ENCODE measurements at regions not wholly inside any gene's neighbourhood (a gene's known extent, or its start where the extent isn't known, plus 50 kb on each side); places are given as distances from the start of the nearest gene placed in this dataset.
"Not testable (repeated sequence)": the region's sequence is repeated elsewhere in the genome, so short reads cannot be mapped to it uniquely, and the experiment has no call there.

GRCh38 chr3:15983232-15983631 is 185.5 kb upstream of the ANKRD28 start:
- H3K27ac ChIP-seq, result no peak overlapping the region
- ATAC-seq (ENCODE audit: insufficient number of reproducible peaks, low FRiP score, low read depth) (no peak), DNase-seq (ENCODE audit: low spot score) (no peak)
- H3K9me3 ChIP-seq, result no peaks in the 10 kb centered on the region
- H3K4me3 ChIP-seq, result peak overlapping the region; percentile 0
- H3K36me3 ChIP-seq, result no peaks in the 10 kb centered on the region
- H3K4me1 ChIP-seq (ENCODE audit: control insufficient read depth in 1 of 2, low read depth in 2 of 2), result peaks cover 0 to 4% of the 10 kb centered on the region in 2 donors
- no peaks in the 10 kb centered on the region for H3K27me3 ChIP-seq (replicated peaks; ENCODE audit: insufficient read depth)
- no peak for TF ChIP-seq CTCF (IDR thresholded peaks at IDR 0.05)

- DNase-seq (ENCODE audit: low spot score) (no peak), ATAC-seq (ENCODE audit: insufficient number of reproducible peaks, low FRiP score, low read depth) (no peak)
- no peaks in the 10 kb centered on the region for H3K27me3 ChIP-seq (replicated peaks; ENCODE audit: insufficient read depth)
- H3K27ac ChIP-seq, result no peak overlapping the region
- no peaks in the 10 kb centered on the region for H3K36me3 ChIP-seq
- H3K4me1 ChIP-seq (ENCODE audit: control insufficient read depth in 1 of 2, low read depth in 2 of 2), result peaks cover 0 to 4% of the 10 kb centered on the region in 2 donors
- H3K9me3 ChIP-seq, result no peaks in the 10 kb centered on the region
- no peak overlapping the region for H3K4me3 ChIP-seq
- TF ChIP-seq CTCF (IDR thresholded peaks at IDR 0.05), result no peak
Measured at GRCh38 chr3:15983693-15984092, 185.9 kb upstream of the ANKRD28 start.

- TF ChIP-seq CTCF (IDR thresholded peaks at IDR 0.05), result no peak
- H3K4me1 ChIP-seq (ENCODE audit: control insufficient read depth in 1 of 2, low read depth in 2 of 2), result no peaks in the 10 kb centered on the region
- H3K4me3 ChIP-seq, result no peak overlapping the region
- H3K27me3 ChIP-seq (replicated peaks; ENCODE audit: insufficient read depth), result no peaks in the 10 kb centered on the region
- H3K27ac ChIP-seq, result no peak overlapping the region
- DNase-seq (ENCODE audit: low spot score) (no peak), ATAC-seq (ENCODE audit: insufficient number of reproducible peaks, low FRiP score, low read depth) (no peak)
- no peaks in the 10 kb centered on the region for H3K36me3 ChIP-seq
- no peaks in the 10 kb centered on the region for H3K9me3 ChIP-seq
Measured at GRCh38 chr3:15989419-15989818, 185.1 kb upstream of the GALNT15 start.

GRCh38 chr3:15993660-15994059 is 180.8 kb upstream of the GALNT15 start:
- not testable (repeated sequence) for H3K4me1 ChIP-seq (ENCODE audit: control insufficient read depth in 1 of 2, low read depth in 2 of 2); H3K9me3 ChIP-seq; DNase-seq (ENCODE audit: low spot score); H3K4me3 ChIP-seq; H3K27me3 ChIP-seq (replicated peaks; ENCODE audit: insufficient read depth); ATAC-seq (ENCODE audit: insufficient number of reproducible peaks, low FRiP score, low read depth); H3K36me3 ChIP-seq; H3K27ac ChIP-seq

- not testable (repeated sequence) for H3K4me1 ChIP-seq (ENCODE audit: control insufficient read depth in 1 of 2, low read depth in 2 of 2); ATAC-seq (ENCODE audit: insufficient number of reproducible peaks, low FRiP score, low read depth); H3K27me3 ChIP-seq (replicated peaks; ENCODE audit: insufficient read depth); H3K9me3 ChIP-seq; H3K36me3 ChIP-seq; H3K27ac ChIP-seq; DNase-seq (ENCODE audit: low spot score); H3K4me3 ChIP-seq
Measured at GRCh38 chr3:15996496-15996895, 178.0 kb upstream of the GALNT15 start.

- no peaks in the 10 kb centered on the region for H3K4me1 ChIP-seq (ENCODE audit: control insufficient read depth in 1 of 2, low read depth in 2 of 2)
- ATAC-seq (ENCODE audit: insufficient number of reproducible peaks, low FRiP score, low read depth), result no peak
- H3K27me3 ChIP-seq (replicated peaks; ENCODE audit: insufficient read depth), result no peaks in the 10 kb centered on the region
- DNase-seq (ENCODE audit: low spot score), result no peak
- H3K27ac ChIP-seq, result no peak overlapping the region
- H3K36me3 ChIP-seq, result no peaks in the 10 kb centered on the region
- H3K4me3 ChIP-seq, result no peak overlapping the region
- TF ChIP-seq CTCF (IDR thresholded peaks at IDR 0.05), result no peak
- no peaks in the 10 kb centered on the region for H3K9me3 ChIP-seq
Measured at GRCh38 chr3:15997274-15997943, 177.1 kb upstream of the GALNT15 start.
